ENCODE measurements at regions not wholly inside any gene's neighbourhood (a gene's known extent, or its start where the extent isn't known, plus 50 kb on each side); places are given as distances from the start of the nearest gene placed in this dataset.

- no peak for TF ChIP-seq NFYB (CRISPR knock-in tag; conservative IDR thresholded peaks at IDR 0.05; ENCODE audit: low read depth)
- TF ChIP-seq CTCF (IDR thresholded peaks at IDR 0.05) = no peak
- TF ChIP-seq TCF7 (CRISPR knock-in tag; IDR thresholded peaks at IDR 0.05; ENCODE audit: low read depth) = no peak
- TF ChIP-seq ZBTB43 (CRISPR knock-in tag; IDR thresholded peaks at IDR 0.05) = no peak
- TF ChIP-seq ESRRA (CRISPR knock-in tag; IDR thresholded peaks at IDR 0.05; ENCODE audit: borderline replicate concordance) = no peak
- no peak for TF ChIP-seq ZNF281 (CRISPR knock-in tag; IDR thresholded peaks at IDR 0.05)
Observed at GRCh38 chr3:70530626-70531025, 218.2 kb upstream of the MDFIC2 start.

All from WTC11 (cell line).